SK-N-SH (cell line): ENCODE measurements at regions not wholly inside any gene's neighbourhood (a gene's known extent, or its start where the extent isn't known, plus 50 kb on each side); places are given as distances from the start of the nearest gene placed in this dataset.

ENCODE experiments used
- CTCF ChIA-PET: fragments of 300-600, 350-600 bp; formaldehyde crosslinking; extraction: SDS; loops from one replicate; lab custom pipeline; 2021; lab: Yijun Ruan, JAX
- POLR2A ChIA-PET: fragments of 350-600 bp; sonication (Branson Sonifier 250); formaldehyde crosslinking; extraction: SDS; loops from one replicate; lab custom pipeline; 2020; ENCODE audit warnings: antibody characterized with exemption, inconsistent platforms; lab: Yijun Ruan, JAX
- DNase-seq: peaks from one replicate; pipeline ENCODE4 v3.0.0; 2012
- H2AFZ ChIP-seq: fragments of 200-600 bp; sonication (generic); 2 replicates; pipeline ENCODE4 v1.8.1; 2016; ENCODE audit warnings: antibody characterized with exemption, mild to moderate bottlenecking, low read depth
- H3F3A ChIP-seq: fragments of 200-600 bp; sonication (generic); replicated peaks from 2 replicates; pipeline ENCODE3; 2016; ENCODE audit warnings: antibody characterized with exemption, mild to moderate bottlenecking; ENCODE audit not compliant: insufficient read depth
- H3K27ac ChIP-seq, 2 experiments: fragments of 200-500 bp in 1 of 2; fragments of 200-600 bp in 1 of 2; sonication (Bioruptor generic) in 1 of 2; sonication (generic), shearing (Covaris generic) in 1 of 2; 2 replicates each; pipeline versions ENCODE4 v1.5.1 to v1.6.1; 2014 to 2016; ENCODE audit warnings: low read depth in 2 of 2, inconsistent platforms in 1 of 2, low read length in 1 of 2, mild to moderate bottlenecking in 1 of 2, mixed read lengths in 1 of 2
- H3K27me3 ChIP-seq: fragments of 200-600 bp; sonication (generic), shearing (Covaris generic); 2 replicates; pipeline ENCODE4 v1.6.1; 2016; ENCODE audit warnings: mixed run types; ENCODE audit not compliant: insufficient read depth
- H3K36me3 ChIP-seq, 2 experiments: fragments of 200-500 bp in 1 of 2; fragments of 200-600 bp in 1 of 2; sonication (Bioruptor generic) in 1 of 2; sonication (generic) in 1 of 2; replicated peaks in 1 of 2; 2 replicates each; pipeline versions ENCODE3 to v1.5.1; 2014 to 2016; ENCODE audit warnings: low read length in 1 of 2, mild to moderate bottlenecking in 1 of 2; ENCODE audit not compliant: insufficient read depth in 2 of 2, control insufficient read depth in 1 of 2
- H3K4me1 ChIP-seq, 2 experiments: fragments of 200-500 bp in 1 of 2; fragments of 200-600 bp in 1 of 2; sonication (Bioruptor generic) in 1 of 2; sonication (generic), shearing (Covaris generic) in 1 of 2; 2 replicates each; pipeline versions ENCODE4 v1.5.1 to v1.6.1; 2014 to 2016; ENCODE audit warnings: low read depth in 1 of 2, low read length in 1 of 2, mixed run types in 1 of 2; ENCODE audit not compliant: insufficient read depth in 2 of 2, control insufficient read depth in 1 of 2
- H3K4me2 ChIP-seq: fragments of 200-600 bp; sonication (generic), shearing (Covaris generic); 2 replicates; pipeline ENCODE4 v1.6.1; 2017; ENCODE audit warnings: mixed run types
- H3K4me3 ChIP-seq, 2 experiments: fragments of 200-500 bp in 1 of 2; fragments of 200-600 bp in 1 of 2; sonication (Bioruptor generic) in 1 of 2; sonication (generic), shearing (Covaris generic) in 1 of 2; 2 replicates each; pipeline versions ENCODE4 v1.5.1 to v1.8.1; 2014 to 2016; ENCODE audit warnings: low read depth in 2 of 2, inconsistent platforms in 1 of 2, low read length in 1 of 2, mild to moderate bottlenecking in 1 of 2, mixed read lengths in 1 of 2, moderate library complexity in 1 of 2
- H3K79me2 ChIP-seq: fragments of 200-600 bp; sonication (generic); 2 replicates; pipeline ENCODE4 v1.8.1; 2017; ENCODE audit warnings: mild to moderate bottlenecking; ENCODE audit not compliant: insufficient read depth
- H3K9ac ChIP-seq: fragments of 200-600 bp; sonication (generic); 2 replicates; pipeline ENCODE4 v1.6.1; 2017; ENCODE audit warnings: mixed run types
- H3K9me2 ChIP-seq: fragments of 200-600 bp; sonication (generic); 2 replicates; pipeline ENCODE4 v1.6.1; 2017; ENCODE audit warnings: mixed run types
- H3K9me3 ChIP-seq: fragments of 200-600 bp; sonication (generic); 2 replicates; pipeline ENCODE4 v1.6.1; 2017; ENCODE audit warnings: mixed run types, mild to moderate bottlenecking, moderate library complexity
- H4K20me1 ChIP-seq: fragments of 200-600 bp; sonication (generic); 2 replicates; pipeline ENCODE4 v1.6.1; 2017; ENCODE audit warnings: mild to moderate bottlenecking, mixed run types; ENCODE audit not compliant: insufficient read depth
- CHD2 ChIP-seq: fragments of 150-350 bp; IDR thresholded peaks from 2 replicates; pipeline ENCODE4 v1.6.1; 2018; ENCODE audit warnings: low read length; ENCODE audit not compliant: partially characterized antibody
- CTCF ChIP-seq: fragments of 200-600 bp; sonication (generic); IDR thresholded peaks from 2 replicates; pipeline ENCODE4 v1.6.1; 2017; ENCODE audit warnings: antibody characterized with exemption, mild to moderate bottlenecking, moderate library complexity
- EZH2phosphoT487 ChIP-seq: fragments of 200-600 bp; sonication (generic); IDR thresholded peaks from 2 replicates; pipeline ENCODE4 v1.6.1; 2017; ENCODE audit warnings: low read depth, mixed run types, mild to moderate bottlenecking, antibody characterized with exemption, moderate library complexity, borderline replicate concordance
- GABPA ChIP-seq: IDR thresholded peaks from 2 replicates; pipeline ENCODE4 v1.4.0; 2012; ENCODE audit warnings: low read depth, mild to moderate bottlenecking
- JUND ChIP-seq: IDR thresholded peaks from 2 replicates; pipeline ENCODE4 v1.4.0; 2012
- MEF2A ChIP-seq: IDR thresholded peaks from 2 replicates; pipeline ENCODE4 v1.4.0; 2012; ENCODE audit warnings: low read depth, borderline replicate concordance
- MXI1 ChIP-seq: IDR thresholded peaks from 2 replicates; pipeline ENCODE4 v1.6.1; 2012; ENCODE audit warnings: mild to moderate bottlenecking, low read depth, low read length, improper control_type of control experiment
- NFIC ChIP-seq: IDR thresholded peaks from 2 replicates; pipeline ENCODE4 v1.4.0; 2012; ENCODE audit warnings: borderline replicate concordance
- NRF1 ChIP-seq: IDR thresholded peaks from 2 replicates; pipeline ENCODE4 v1.6.1; 2012; ENCODE audit warnings: low read depth, mild to moderate bottlenecking, low read length
- PBX3 ChIP-seq: IDR thresholded peaks from 2 replicates; pipeline ENCODE4; 2012
- POLR2AphosphoS5 ChIP-seq: IDR thresholded peaks from 2 replicates; pipeline ENCODE4 v1.6.1; 2012; ENCODE audit warnings: low read depth, low read length
- RAD21 ChIP-seq: IDR thresholded peaks from 2 replicates; pipeline ENCODE4 v1.6.1; 2012; ENCODE audit warnings: mild to moderate bottlenecking, low read length
- RCOR1 ChIP-seq: fragments of 150-350 bp; IDR thresholded peaks from 2 replicates; pipeline ENCODE4 v1.6.1; 2017; ENCODE audit warnings: antibody characterized with exemption, low read length
- REST ChIP-seq: IDR thresholded peaks from 2 replicates; pipeline ENCODE4 v1.6.1; 2012; ENCODE audit warnings: mild to moderate bottlenecking, low read depth, low read length, moderate library complexity
- SIN3A ChIP-seq: IDR thresholded peaks from 2 replicates; pipeline ENCODE4 v1.6.1; 2012; ENCODE audit warnings: low read depth, mild to moderate bottlenecking, low read length, moderate library complexity, borderline replicate concordance
- SMC3 ChIP-seq: IDR thresholded peaks from 2 replicates; pipeline ENCODE4 v1.6.1; 2012; ENCODE audit warnings: low read depth, low read length, improper control_type of control experiment
- TCF12 ChIP-seq: IDR thresholded peaks from 2 replicates; pipeline ENCODE4 v1.4.0; 2012
- USF2 ChIP-seq: fragments of 150-350 bp; IDR thresholded peaks from 2 replicates; pipeline ENCODE4 v1.6.1; 2017; ENCODE audit warnings: antibody characterized with exemption, low read length, low read depth, borderline replicate concordance
- ZBTB33 ChIP-seq: IDR thresholded peaks from 2 replicates; pipeline ENCODE4 v1.4.0; 2012; ENCODE audit warnings: low read depth, borderline replicate concordance
- WGBS: methylation state at CpG from one replicate; pipeline ENCODE4 v1.1.6; 2017; ENCODE audit warnings: low lambda C conversion rate; 5-methylcytosine and 5-hydroxymethylcytosine counted together

GRCh38 chr6:165970001-165970400, 197.7 kb downstream of the TBXT start:
- Histone ChIP-seq H3K27me3 (no peaks in the 10 kb centered on the region), H3K9ac (no peak overlapping the region), H3K9me3 (no peaks in the 10 kb centered on the region), H3K4me3 (no peak overlapping the region), H3K4me2 (no peak overlapping the region), H4K20me1 (no peaks in the 10 kb centered on the region), H3K36me3 (no peaks in the 10 kb centered on the region), H3K79me2 (no peaks in the 10 kb centered on the region), H3K9me2 (no peaks in the 10 kb centered on the region), H2AFZ (no peak overlapping the region)
- CTCF ChIA-PET, result interaction anchor here (0.9 to 1.7 kb wide), 2 partner anchors 12 to 16 kb away, joined by 3 to 6 read pairs; no protein-coding TSS in a partner anchor
- WGBS, result 34% methylated on average over 4 of the region's 4 CpGs
- POLR2A ChIA-PET, result no interaction called here
- TF ChIP-seq MEF2A (no peak), SMC3 (no peak), TCF12 (no peak), POLR2AphosphoS5 (no peak), SIN3A (no peak), NFIC (no peak), GABPA (no peak), RCOR1 (no peak), PBX3 (no peak), EZH2phosphoT487 (no peak), NRF1 (no peak), ZBTB33 (no peak), JUND (no peak), REST (no peak), USF2 (no peak), RAD21 (no peak), CTCF (no peak), MXI1 (no peak), CHD2 (no peak)
- TF ChIP-seq, all 33 proteins: peak for 0
- H3K4me1 ChIP-seq, result no peaks in the 10 kb centered on the region; a peak in 1 of 4 replicates
- H3F3A ChIP-seq, result no peaks in the 10 kb centered on the region
- no peak for DNase-seq
- H3K27ac ChIP-seq, result no peak overlapping the region
